HepG2 (cell line): ENCODE measurements at regions not wholly inside any gene's neighbourhood (a gene's known extent, or its start where the extent isn't known, plus 50 kb on each side); places are given as distances from the start of the nearest gene placed in this dataset.

Experiments
- ATAC-seq: fragments of 200-7000 bp; cut with Tn5 transposase; 3 replicates; pipeline ENCODE4 v1.9.1; 2020; ENCODE audit warnings: mild to moderate bottlenecking, moderate library complexity
- BruUV-seq: library from RNA; stranded (reverse); fragments of 400-500 nt; replicated peaks from 2 replicates; lab custom pipeline; 2021; lab: Mats Ljungman, UMichigan
- CTCF ChIA-PET: fragments of 300-600 bp; formaldehyde crosslinking; extraction: SDS; loops from one replicate; lab custom pipeline; 2021; ENCODE audit warnings: low total read pairs, inconsistent platforms, low intra/inter-chr PET ratio; lab: Yijun Ruan, JAX
- POLR2A ChIA-PET: fragments of 350-600 bp; sonication (Branson Sonifier 250); formaldehyde crosslinking; loops from one replicate; lab custom pipeline; 2020; ENCODE audit warnings: antibody characterized with exemption, inconsistent platforms; lab: Yijun Ruan, JAX
- DNase-seq: peaks from one replicate; pipeline ENCODE4 v3.0.0-alpha.2; 2015; ENCODE audit warnings: low spot score
- FAIRE-seq: peaks from 3 replicates; lab custom pipeline; 2011; peaks lifted over from hg19 to GRCh38; lab: Jason Lieb, UNC
- H2AFZ ChIP-seq: one replicate; pipeline ENCODE4 v1.6.1; 2011; ENCODE audit warnings: low read length, inconsistent platforms
- H3K27ac ChIP-seq: fragments of 300-600 bp; 3 replicates; pipeline ENCODE4 v1.8.0; 2011; ENCODE audit warnings: mixed run types, mild to moderate bottlenecking, mixed read lengths, low read length, inconsistent platforms; ENCODE audit not compliant: insufficient read depth; ENCODE audit errors: extremely low read length
- H3K27me3 ChIP-seq, 2 experiments: fragments of 200-600 bp in 1 of 2; 2 replicates in 1 of 2; 3 replicates in 1 of 2; pipeline versions ENCODE4 v1.6.0 to v1.8.0; 2011; ENCODE audit warnings: low read length in 2 of 2, mild to moderate bottlenecking in 2 of 2, moderate library complexity in 2 of 2, inconsistent platforms in 1 of 2; ENCODE audit not compliant: insufficient read depth in 2 of 2, control insufficient read depth in 1 of 2
- H3K36me3 ChIP-seq, 2 experiments: fragments of 200-600 bp in 1 of 2; replicated peaks in 1 of 2; 2 replicates in 1 of 2; 3 replicates in 1 of 2; pipeline versions ENCODE4 v1.5.1 to v1.8.0; 2011; ENCODE audit warnings: low read length in 2 of 2, inconsistent platforms in 1 of 2; ENCODE audit not compliant: insufficient read depth in 2 of 2, control insufficient read depth in 1 of 2
- H3K4me1 ChIP-seq: 2 replicates; pipeline ENCODE4 v1.5.1; 2012; ENCODE audit warnings: low read length, inconsistent platforms; ENCODE audit not compliant: insufficient read depth
- H3K4me2 ChIP-seq: 2 replicates; pipeline ENCODE4 v1.6.0; 2011; ENCODE audit warnings: low read depth, low read length, inconsistent platforms
- H3K4me3 ChIP-seq, 3 experiments: fragments of 200-600 bp in 1 of 3; sonication (generic), shearing (Covaris generic) in 1 of 3; replicated peaks in 1 of 3; 2 replicates each; pipeline ENCODE4 v1.5.1; 2011 to 2016; ENCODE audit warnings: low read length in 3 of 3, inconsistent platforms in 2 of 3, low read depth in 2 of 3, mild to moderate bottlenecking in 2 of 3, control low read depth in 1 of 3, mixed read lengths in 1 of 3; ENCODE audit not compliant: insufficient read depth in 1 of 3
- H3K79me2 ChIP-seq: one replicate; pipeline ENCODE4 v1.6.1; 2011; ENCODE audit warnings: low read length, inconsistent platforms; ENCODE audit not compliant: insufficient read depth
- H3K9ac ChIP-seq: 2 replicates; pipeline ENCODE4 v1.6.0; 2011; ENCODE audit warnings: mild to moderate bottlenecking, low read depth, low read length, inconsistent platforms; ENCODE audit not compliant: insufficient read depth
- H3K9me3 ChIP-seq: 2 replicates; pipeline ENCODE4 v1.5.1; 2012; ENCODE audit warnings: mild to moderate bottlenecking, low read length
- H4K20me1 ChIP-seq: 2 replicates; pipeline ENCODE4 v1.6.0; 2011; ENCODE audit warnings: inconsistent platforms, mild to moderate bottlenecking, low read length, moderate library complexity; ENCODE audit not compliant: insufficient read depth
- ARID5B ChIP-seq: IDR thresholded peaks from 2 replicates; pipeline ENCODE4 v1.4.0; 2020; ENCODE audit warnings: mild to moderate bottlenecking, missing genetic modification reagents
- CBX2 ChIP-seq, 2 experiments: fragments of 200-600 bp in 1 of 2; sonication (generic); formaldehyde crosslinking in 1 of 2; IDR thresholded peaks; 2 replicates each; pipeline versions ENCODE4 v1.7.0 to v1.8.1; 2018 to 2022; ENCODE audit warnings: low read depth in 2 of 2, low read length in 1 of 2, mild to moderate bottlenecking in 1 of 2, missing genetic modification reagents in 1 of 2
- FOXK2 ChIP-seq: fragments of 450-650 bp; IDR thresholded peaks from 2 replicates; pipeline ENCODE4 v1.6.1; 2016
- HINFP ChIP-seq: sonication (generic); formaldehyde crosslinking; IDR thresholded peaks from 2 replicates; pipeline ENCODE4 v1.4.0; 2020; ENCODE audit warnings: low read depth, mild to moderate bottlenecking, missing genetic modification reagents
- MAFF ChIP-seq: IDR thresholded peaks from 2 replicates; pipeline ENCODE4 v1.6.1; 2011; ENCODE audit warnings: low read depth, low read length, improper control_type of control experiment
- PITX1 ChIP-seq: sonication (generic); formaldehyde crosslinking; IDR thresholded peaks from 2 replicates; pipeline ENCODE4 v1.5.1; 2020; ENCODE audit warnings: mild to moderate bottlenecking, missing genetic modification reagents
- RAD51 ChIP-seq: fragments of 450-650 bp; IDR thresholded peaks from 2 replicates; pipeline ENCODE4 v1.6.1; 2016; ENCODE audit warnings: borderline replicate concordance
- RFX3 ChIP-seq: IDR thresholded peaks from 2 replicates; pipeline ENCODE4 v1.6.1; 2016; ENCODE audit warnings: missing biosample characterization, missing genetic modification reagents
- SKIL ChIP-seq: sonication (generic); formaldehyde crosslinking; IDR thresholded peaks from 2 replicates; pipeline ENCODE4 v1.8.0; 2022; ENCODE audit warnings: missing genetic modification reagents, mild to moderate bottlenecking, moderate library complexity, borderline replicate concordance
- SMAD3 ChIP-seq: sonication (generic); formaldehyde crosslinking; IDR thresholded peaks from 2 replicates; pipeline ENCODE4 v1.4.0; 2020; ENCODE audit warnings: missing genetic modification reagents
- SMC3 ChIP-seq: IDR thresholded peaks from 2 replicates; pipeline ENCODE4 v1.6.1; 2011; ENCODE audit warnings: low read length, improper control_type of control experiment
- SRY ChIP-seq: sonication (generic); formaldehyde crosslinking; IDR thresholded peaks from 2 replicates; pipeline ENCODE4 v1.8.0; 2022; ENCODE audit warnings: mild to moderate bottlenecking, missing genetic modification reagents
- XBP1 ChIP-seq: sonication (generic); formaldehyde crosslinking; IDR thresholded peaks from 2 replicates; pipeline ENCODE4 v1.5.0; 2020; ENCODE audit warnings: missing genetic modification reagents
- ZMYM2 ChIP-seq: sonication (generic); formaldehyde crosslinking; IDR thresholded peaks from 2 replicates; pipeline ENCODE4 v1.8.0; 2022; ENCODE audit warnings: mild to moderate bottlenecking, missing genetic modification reagents
- ZNF350 ChIP-seq: sonication (generic); formaldehyde crosslinking; IDR thresholded peaks from 2 replicates; pipeline ENCODE4 v1.4.0; 2020; ENCODE audit warnings: mild to moderate bottlenecking, low read depth, missing genetic modification reagents, borderline replicate concordance
- ZNF556 ChIP-seq: sonication (generic); formaldehyde crosslinking; IDR thresholded peaks from 2 replicates; pipeline ENCODE4 v1.4.0; 2020; ENCODE audit warnings: mild to moderate bottlenecking, missing genetic modification reagents, borderline replicate concordance
- ZNF883 ChIP-seq: sonication (generic); formaldehyde crosslinking; IDR thresholded peaks from 2 replicates; pipeline ENCODE4 v1.5.1; 2020; ENCODE audit warnings: mild to moderate bottlenecking, missing genetic modification reagents; ENCODE audit errors: not compliant biosample characterization
- WGBS: methylation state at CpG from one replicate; pipeline ENCODE4 v1.1.6; 2017; ENCODE audit warnings: low lambda C conversion rate; 5-methylcytosine and 5-hydroxymethylcytosine counted together
- in situ Hi-C: cut with HindIII; loops from 2 replicates; pipeline ENCODE4 v1.10.0; 2017; ENCODE audit warnings: low pct_unique_long_range_greater_than_20kb; ENCODE audit not compliant: extremely low pct_ligation_motif_present
- intact Hi-C: fragments of 100-400 bp; cut with micrococcal nuclease; formaldehyde crosslinking; loops from one replicate; pipeline ENCODE4 v1.10.0; 2022; ENCODE audit not compliant: unreplicated experiment
- TF ChIP-seq, protein P1 (sequence below): IDR thresholded peaks from 2 replicates; pipeline ENCODE4 v1.6.1; 2018; ENCODE audit warnings: missing genetic modification reagents, mild to moderate bottlenecking, missing compliant biosample characterization

DNA sequence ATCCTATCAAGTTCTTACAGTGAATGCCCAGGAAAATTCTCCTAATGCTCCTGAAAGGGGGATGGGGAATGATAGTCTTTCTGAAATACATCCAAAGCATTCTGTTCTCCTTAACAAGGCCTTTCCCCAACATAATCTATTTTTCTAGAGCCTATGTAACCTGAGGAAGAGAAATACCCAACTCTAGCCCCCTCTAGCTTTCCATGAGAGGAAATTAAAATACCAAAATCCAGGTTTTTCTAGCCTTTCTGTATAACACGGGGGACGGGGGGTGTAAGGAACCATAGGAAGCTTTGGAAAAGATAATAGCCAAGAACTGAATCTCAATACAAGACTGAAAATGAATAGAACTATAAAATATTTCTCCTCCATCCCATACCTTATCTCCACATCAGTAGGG is 815.9 kb downstream of the SLITRK6 start:
- Histone ChIP-seq H2AFZ (no peak overlapping the region), H3K9ac (no peak overlapping the region), H4K20me1 (no peaks in the 10 kb centered on the region), H3K27ac (no peak overlapping the region), H3K9me3 (no peaks in the 10 kb centered on the region), H3K36me3 (no peaks in the 10 kb centered on the region), H3K79me2 (no peaks in the 10 kb centered on the region), H3K4me2 (no peak overlapping the region), H3K4me1 (no peaks in the 10 kb centered on the region), H3K4me3 (no peak overlapping the region), H3K27me3 (no peaks in the 10 kb centered on the region)
- CTCF ChIA-PET = no interaction called here
- intact Hi-C loops (no loop called here), in situ Hi-C loops (no loop called here)
- POLR2A ChIA-PET = no interaction called here
- DNase-seq (no peak), FAIRE-seq (no peak), ATAC-seq (no peak)
- BruUV-seq = no TSS peak
- 0% methylated on average over 2 of the region's 2 CpGs for WGBS
- TF ChIP-seq, protein P1, sequence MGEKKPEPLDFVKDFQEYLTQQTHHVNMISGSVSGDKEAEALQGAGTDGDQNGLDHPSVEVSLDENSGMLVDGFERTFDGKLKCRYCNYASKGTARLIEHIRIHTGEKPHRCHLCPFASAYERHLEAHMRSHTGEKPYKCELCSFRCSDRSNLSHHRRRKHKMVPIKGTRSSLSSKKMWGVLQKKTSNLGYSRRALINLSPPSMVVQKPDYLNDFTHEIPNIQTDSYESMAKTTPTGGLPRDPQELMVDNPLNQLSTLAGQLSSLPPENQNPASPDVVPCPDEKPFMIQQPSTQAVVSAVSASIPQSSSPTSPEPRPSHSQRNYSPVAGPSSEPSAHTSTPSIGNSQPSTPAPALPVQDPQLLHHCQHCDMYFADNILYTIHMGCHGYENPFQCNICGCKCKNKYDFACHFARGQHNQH (CRISPR knock-in tag) = no peak
- TF ChIP-seq SRY (no peak), FOXK2 (no peak), MAFF (no peak), ZNF556 (CRISPR knock-in tag) (no peak), SKIL (CRISPR knock-in tag) (no peak), RFX3 (no peak), PITX1 (no peak), XBP1 (CRISPR knock-in tag) (no peak), ZNF883 (CRISPR knock-in tag) (no peak), SMAD3 (no peak), ZMYM2 (CRISPR knock-in tag) (no peak), RAD51 (no peak), SMC3 (no peak), CBX2 (IDR thresholded peaks at IDR 0.05; ENCODE audit: low read depth, low read length) (no peak), CBX2 (CRISPR knock-in tag; IDR thresholded peaks at IDR 0.05; ENCODE audit: low read depth) (no peak), ZNF350 (CRISPR knock-in tag) (no peak), ARID5B (CRISPR knock-in tag) (no peak), HINFP (CRISPR knock-in tag) (no peak)
